ENCODE measurements at regions not wholly inside any gene's neighbourhood (a gene's known extent, or its start where the extent isn't known, plus 50 kb on each side); places are given as distances from the start of the nearest gene placed in this dataset.

GRCh38 chr2:67237288-67237687 is 159.8 kb upstream of the ETAA1 start:
- TF ChIP-seq ELK4 (IDR thresholded peaks at IDR 0.05; ENCODE audit: borderline replicate concordance, low read depth, low read length) (no peak), ZSCAN5A (tag by site-specific recombination; IDR thresholded peaks at IDR 0.05) (no peak), ZBTB17 (tag by site-specific recombination; IDR thresholded peaks at IDR 0.05) (no peak)
